Hepatocyte (in vitro differentiated cells): ENCODE measurements at regions not wholly inside any gene's neighbourhood (a gene's known extent, or its start where the extent isn't known, plus 50 kb on each side); places are given as distances from the start of the nearest gene placed in this dataset.

Experiments used
- CTCF ChIP-seq: fragments of 200-600 bp; sonication (generic); IDR thresholded peaks from 2 replicates; pipeline ENCODE4 v1.5.1; 2016; ENCODE audit warnings: antibody characterized with exemption, mild to moderate bottlenecking; ENCODE audit not compliant: poor library complexity
- EZH2 ChIP-seq: fragments of 200-600 bp; sonication (generic); IDR thresholded peaks from 2 replicates; pipeline ENCODE4 v1.6.1; 2016; ENCODE audit warnings: antibody characterized with exemption, mild to moderate bottlenecking, borderline replicate concordance
- EZH2phosphoT487 ChIP-seq: fragments of 200-600 bp; sonication (generic); IDR thresholded peaks from one replicate; pipeline ENCODE4 v1.6.1; 2018; ENCODE audit warnings: antibody characterized with exemption, mild to moderate bottlenecking, low read depth, moderate library complexity; ENCODE audit not compliant: unreplicated experiment, severe bottlenecking

GRCh38 chr1:164265232-164265631 lies 293.8 kb upstream of the PBX1 start:
- TF ChIP-seq EZH2phosphoT487 (no peak), CTCF (no peak), EZH2 (no peak)
